GM10266 (cell line): ENCODE measurements at regions not wholly inside any gene's neighbourhood (a gene's known extent, or its start where the extent isn't known, plus 50 kb on each side); places are given as distances from the start of the nearest gene placed in this dataset.

Experiments used
- DNase-seq: peaks from one replicate; pipeline ENCODE4 v3.0.0; 2012; ENCODE audit errors: extremely low spot score
- CTCF ChIP-seq: IDR thresholded peaks from 2 replicates; pipeline ENCODE4 v1.5.1; 2012; ENCODE audit warnings: mild to moderate bottlenecking, low read depth; ENCODE audit not compliant: control insufficient read depth, insufficient read depth; ENCODE audit errors: missing control alignments

GRCh38 chr16:86442703-86443102, 67.6 kb upstream of the FOXF1 start:
- no peak for TF ChIP-seq CTCF
- no peak for DNase-seq

- no peak for TF ChIP-seq CTCF
- DNase-seq, result no peak
Observed at GRCh38 chr16:86443508-86444147, 66.7 kb upstream of the FOXF1 start.

- no peak for DNase-seq
- no peak for TF ChIP-seq CTCF
Observed at GRCh38 chr16:86444261-86444660, 66.1 kb upstream of the FOXF1 start.

- no peak for DNase-seq
- TF ChIP-seq CTCF, result no peak
Observed at GRCh38 chr16:86444661-86445060, 65.7 kb upstream of the FOXF1 start.

- no peak for DNase-seq
Observed at GRCh38 chr16:86446279-86446678, 64.0 kb upstream of the FOXF1 start.

GRCh38 chr16:86447228-86447627, 63.1 kb upstream of the FOXF1 start:
- no peak for DNase-seq
- no peak for TF ChIP-seq CTCF

More at GRCh38 chr16:86446279-86446678, 64.0 kb upstream of the FOXF1 start:
- no peak for TF ChIP-seq CTCF

- no peak for TF ChIP-seq CTCF
- no peak for DNase-seq
Observed at GRCh38 chr16:86448306-86448890, 61.9 kb upstream of the FOXF1 start.
